Gastroesophageal sphincter (tissue), 3 donors: ENCODE measurements at regions not wholly inside any gene's neighbourhood (a gene's known extent, or its start where the extent isn't known, plus 50 kb on each side); places are given as distances from the start of the nearest gene placed in this dataset.

ENCODE experiments used
- CTCF ChIP-seq, 4 experiments: fragments of 200-600 bp in 2 of 4; fragments of 450-650 bp in 2 of 4; sonication (generic) in 1 of 4; IDR thresholded peaks; one replicate each; pipeline ENCODE4 v1.5.1; 2017 to 2019; ENCODE audit warnings: antibody characterized with exemption in 4 of 4, mild to moderate bottlenecking in 2 of 4, moderate library complexity in 2 of 4
- EP300 ChIP-seq: sonication (generic); formaldehyde crosslinking; IDR thresholded peaks from one replicate; pipeline ENCODE4 v1.6.1; 2017; ENCODE audit warnings: antibody characterized with exemption, mild to moderate bottlenecking
- POLR2A ChIP-seq, 2 donors: fragments of 450-650 bp; IDR thresholded peaks; one replicate each; pipeline ENCODE4 v1.6.1; 2017; ENCODE audit warnings: antibody characterized with exemption in 2 of 2, mild to moderate bottlenecking in 2 of 2, moderate library complexity in 1 of 2
- POLR2AphosphoS5 ChIP-seq: sonication (generic); formaldehyde crosslinking; IDR thresholded peaks from one replicate; pipeline ENCODE4 v1.6.1; 2017; ENCODE audit warnings: antibody characterized with exemption

DNA sequence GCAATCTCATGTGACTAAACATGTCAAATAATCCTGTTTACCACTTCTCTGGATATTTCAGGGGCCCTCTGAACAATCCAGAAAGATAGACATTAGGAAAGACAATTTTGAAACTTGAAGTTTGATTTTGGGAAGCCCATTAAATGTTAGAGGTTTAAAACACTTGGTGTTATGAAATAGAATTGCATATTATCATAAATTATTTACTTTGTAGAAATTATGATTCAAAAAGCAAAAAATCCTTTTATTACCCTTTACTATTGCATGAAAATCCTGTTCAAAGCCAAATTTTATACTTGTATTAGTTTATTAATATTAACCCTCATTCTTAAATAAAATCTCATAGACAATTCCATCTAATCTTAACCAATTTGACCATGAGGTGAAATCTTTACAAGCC, 1091.5 kb upstream of the ALCAM start:
- TF ChIP-seq CTCF (IDR thresholded peaks at IDR 0.05) (no peak), POLR2A (IDR thresholded peaks at IDR 0.05) (no peak), POLR2AphosphoS5 (no peak), EP300 (no peak)
